Neural progenitor cell (in vitro differentiated cells): ENCODE measurements at regions not wholly inside any gene's neighbourhood (a gene's known extent, or its start where the extent isn't known, plus 50 kb on each side); places are given as distances from the start of the nearest gene placed in this dataset.

Source experiments
- DNase-seq: peaks from one replicate; pipeline ENCODE4 v3.0.0-alpha.2; 2016; ENCODE audit warnings: low spot score
- H2AFZ ChIP-seq: fragments of 200-600 bp; sonication (generic); replicated peaks from 2 replicates; pipeline ENCODE4 v1.6.1; 2016; ENCODE audit warnings: antibody characterized with exemption
- H3F3A ChIP-seq: fragments of 200-600 bp; sonication (generic); 2 replicates; pipeline ENCODE4 v1.6.1; 2016; ENCODE audit warnings: antibody characterized with exemption, low read depth
- H3K27ac ChIP-seq: fragments of 200-600 bp; sonication (generic); 2 replicates; pipeline ENCODE4 v1.5.1; 2016; ENCODE audit warnings: mild to moderate bottlenecking
- H3K27me3 ChIP-seq: fragments of 200-600 bp; sonication (generic); 2 replicates; pipeline ENCODE4 v1.6.1; 2016; ENCODE audit warnings: mild to moderate bottlenecking, moderate library complexity
- H3K36me3 ChIP-seq: fragments of 200-600 bp; sonication (generic); 2 replicates; pipeline ENCODE4 v1.5.1; 2016
- H3K4me1 ChIP-seq: fragments of 200-600 bp; sonication (generic); 2 replicates; pipeline ENCODE4 v1.6.1; 2016; ENCODE audit warnings: mixed run types
- H3K4me2 ChIP-seq: fragments of 200-600 bp; sonication (generic); 2 replicates; pipeline ENCODE4 v1.6.1; 2016
- H3K4me3 ChIP-seq: fragments of 200-600 bp; sonication (generic); 2 replicates; pipeline ENCODE4 v1.5.1; 2016
- H3K79me2 ChIP-seq: fragments of 200-600 bp; sonication (generic); 2 replicates; pipeline ENCODE4 v1.6.1; 2016; ENCODE audit warnings: low read depth
- H3K9ac ChIP-seq: fragments of 200-600 bp; sonication (generic); 2 replicates; pipeline ENCODE4 v1.6.1; 2016
- H3K9me3 ChIP-seq: fragments of 200-600 bp; sonication (generic); 2 replicates; pipeline ENCODE4 v1.5.1; 2016; ENCODE audit warnings: low read depth
- H4K20me1 ChIP-seq: fragments of 200-600 bp; sonication (generic); 2 replicates; pipeline ENCODE4 v1.6.1; 2016; ENCODE audit warnings: low read depth
- H3K27ac Mint-ChIP-seq: 3 replicates; pipeline ENCODE4 v1.8.0; 2021; ENCODE audit warnings: mixed read lengths
- H3K27me3 Mint-ChIP-seq: 2 replicates; pipeline ENCODE4 v1.8.0; 2022; ENCODE audit warnings: low read depth, mild to moderate bottlenecking, inconsistent platforms, moderate library complexity, mixed read lengths; ENCODE audit not compliant: insufficient read depth
- H3K36me3 Mint-ChIP-seq: 3 replicates; pipeline ENCODE4 v1.8.0; 2021; ENCODE audit warnings: mixed read lengths
- H3K4me1 Mint-ChIP-seq: 3 replicates; pipeline ENCODE4 v1.8.0; 2021; ENCODE audit warnings: mixed read lengths
- H3K4me3 Mint-ChIP-seq: 3 replicates; pipeline ENCODE4 v1.8.0; 2021; ENCODE audit warnings: mild to moderate bottlenecking, moderate library complexity, mixed read lengths
- H3K9me3 Mint-ChIP-seq: 3 replicates; pipeline ENCODE4 v1.8.0; 2020; ENCODE audit warnings: mixed read lengths
- EZH2 ChIP-seq: fragments of 200-600 bp; sonication (generic); IDR thresholded peaks from 2 replicates; pipeline ENCODE4 v1.6.1; 2017; ENCODE audit warnings: antibody characterized with exemption, mild to moderate bottlenecking, moderate library complexity
- EZH2phosphoT487 ChIP-seq: fragments of 200-600 bp; sonication (generic); IDR thresholded peaks from 2 replicates; pipeline ENCODE4 v1.6.1; 2017; ENCODE audit warnings: antibody characterized with exemption
- TF ChIP-seq, protein P1 (sequence below): fragments of 200-600 bp; sonication (generic); IDR thresholded peaks from 2 replicates; pipeline ENCODE4 v1.5.1; 2017; ENCODE audit warnings: antibody characterized with exemption, mild to moderate bottlenecking

DNA sequence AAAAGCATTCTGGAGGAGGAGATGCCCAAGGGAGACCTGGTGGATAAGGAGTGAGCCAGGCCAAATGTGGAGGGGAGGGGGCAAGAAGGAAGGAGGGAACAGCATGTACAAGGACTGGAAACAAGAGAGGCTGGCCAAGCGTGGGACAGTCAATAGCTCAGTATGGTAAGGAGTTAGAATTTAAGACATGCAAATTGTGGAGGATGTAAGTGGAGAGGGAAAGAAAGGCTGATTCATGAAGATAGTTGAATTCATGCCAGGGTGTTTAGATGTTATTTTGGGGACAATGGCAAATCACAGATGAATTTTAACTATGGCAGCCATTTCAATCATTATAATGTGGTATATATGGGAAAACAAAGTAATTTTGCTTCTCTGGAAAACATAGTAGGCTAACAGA lies 462.3 kb downstream of the MEIS1 start:
- H3K4me2 ChIP-seq: no peak overlapping the region
- no peaks in the 10 kb centered on the region for H3K27me3 ChIP-seq
- no peak for DNase-seq
- H2AFZ ChIP-seq: no peak overlapping the region
- Mint-ChIP-seq H3K27me3 (no peaks in the 10 kb centered on the region), H3K27ac (no peak overlapping the region), H3K36me3 (no peaks in the 10 kb centered on the region), H3K4me1 (no peaks in the 10 kb centered on the region), H3K4me3 (no peak overlapping the region), H3K9me3 (no peaks in the 10 kb centered on the region)
- H3F3A ChIP-seq: no peaks in the 10 kb centered on the region
- H4K20me1 ChIP-seq: no peaks in the 10 kb centered on the region
- H3K79me2 ChIP-seq: no peaks in the 10 kb centered on the region
- TF ChIP-seq, protein P1, sequence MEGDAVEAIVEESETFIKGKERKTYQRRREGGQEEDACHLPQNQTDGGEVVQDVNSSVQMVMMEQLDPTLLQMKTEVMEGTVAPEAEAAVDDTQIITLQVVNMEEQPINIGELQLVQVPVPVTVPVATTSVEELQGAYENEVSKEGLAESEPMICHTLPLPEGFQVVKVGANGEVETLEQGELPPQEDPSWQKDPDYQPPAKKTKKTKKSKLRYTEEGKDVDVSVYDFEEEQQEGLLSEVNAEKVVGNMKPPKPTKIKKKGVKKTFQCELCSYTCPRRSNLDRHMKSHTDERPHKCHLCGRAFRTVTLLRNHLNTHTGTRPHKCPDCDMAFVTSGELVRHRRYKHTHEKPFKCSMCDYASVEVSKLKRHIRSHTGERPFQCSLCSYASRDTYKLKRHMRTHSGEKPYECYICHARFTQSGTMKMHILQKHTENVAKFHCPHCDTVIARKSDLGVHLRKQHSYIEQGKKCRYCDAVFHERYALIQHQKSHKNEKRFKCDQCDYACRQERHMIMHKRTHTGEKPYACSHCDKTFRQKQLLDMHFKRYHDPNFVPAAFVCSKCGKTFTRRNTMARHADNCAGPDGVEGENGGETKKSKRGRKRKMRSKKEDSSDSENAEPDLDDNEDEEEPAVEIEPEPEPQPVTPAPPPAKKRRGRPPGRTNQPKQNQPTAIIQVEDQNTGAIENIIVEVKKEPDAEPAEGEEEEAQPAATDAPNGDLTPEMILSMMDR: no peak
- TF ChIP-seq EZH2phosphoT487 (no peak), EZH2 (no peak)
- no peaks in the 10 kb centered on the region for H3K9me3 ChIP-seq
- no peak overlapping the region for H3K27ac ChIP-seq
- H3K4me1 ChIP-seq: no peaks in the 10 kb centered on the region
- no peaks in the 10 kb centered on the region for H3K36me3 ChIP-seq
- no peak overlapping the region for H3K9ac ChIP-seq
- no peak overlapping the region for H3K4me3 ChIP-seq

DNA sequence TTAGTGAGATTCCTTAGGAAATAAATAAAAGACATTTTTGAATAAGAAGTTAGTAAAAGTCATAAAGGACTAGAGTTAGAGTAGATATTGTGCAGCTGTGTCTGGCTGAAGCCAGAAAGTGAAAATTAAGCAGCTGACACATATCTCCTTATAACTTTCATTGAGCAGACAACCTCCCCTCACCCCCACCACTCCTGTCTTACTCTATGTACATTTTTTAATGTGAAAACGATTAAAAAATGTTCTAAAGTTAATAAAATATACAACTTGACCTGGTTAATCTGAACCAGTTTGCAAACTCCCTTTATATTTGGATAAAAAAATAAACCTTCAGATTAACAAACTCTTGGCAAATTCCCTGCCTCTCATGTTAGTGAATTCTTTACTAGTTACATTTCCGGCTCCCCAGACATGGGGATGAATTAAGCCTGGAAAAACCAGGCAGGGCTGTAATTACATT lies 462.8 kb downstream of the MEIS1 start:
- H3K36me3 Mint-ChIP-seq: no peaks in the 10 kb centered on the region
- no peak overlapping the region for H3K4me3 Mint-ChIP-seq
- Histone ChIP-seq H3K4me2 (no peak overlapping the region), H3K4me1 (no peaks in the 10 kb centered on the region), H3F3A (no peaks in the 10 kb centered on the region), H3K27ac (no peak overlapping the region), H3K36me3 (no peaks in the 10 kb centered on the region), H3K9ac (no peak overlapping the region), H3K9me3 (no peaks in the 10 kb centered on the region), H3K4me3 (no peak overlapping the region), H4K20me1 (no peaks in the 10 kb centered on the region), H3K79me2 (no peaks in the 10 kb centered on the region), H3K27me3 (no peaks in the 10 kb centered on the region), H2AFZ (no peak overlapping the region)
- H3K9me3 Mint-ChIP-seq: no peaks in the 10 kb centered on the region
- H3K4me1 Mint-ChIP-seq: no peaks in the 10 kb centered on the region
- TF ChIP-seq, protein P1: no peak
- TF ChIP-seq EZH2phosphoT487: no peak
- TF ChIP-seq EZH2: no peak
- DNase-seq: no peak
- no peaks in the 10 kb centered on the region for H3K27me3 Mint-ChIP-seq
- no peak overlapping the region for H3K27ac Mint-ChIP-seq

DNA sequence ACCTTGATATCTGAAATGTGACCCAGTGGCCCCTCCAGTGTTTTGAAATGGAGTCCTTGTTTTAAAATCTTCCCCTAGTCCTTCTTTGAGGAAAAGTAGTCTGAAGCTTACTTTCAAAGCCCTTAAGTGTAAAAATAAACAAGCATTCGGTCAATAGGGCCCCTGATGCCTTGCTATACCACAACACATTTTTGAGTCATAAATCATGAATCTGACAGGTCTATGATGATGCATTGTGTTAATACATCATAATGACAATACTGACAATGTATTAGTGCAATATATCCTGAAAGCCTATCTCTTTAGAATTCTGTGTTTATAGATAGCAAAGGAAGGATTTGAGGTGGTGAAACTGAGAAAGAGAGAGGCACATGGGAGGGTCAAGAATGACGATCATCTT lies 464.2 kb downstream of the MEIS1 start:
- H3K79me2 ChIP-seq: no peaks in the 10 kb centered on the region
- H3F3A ChIP-seq: no peaks in the 10 kb centered on the region
- no peak overlapping the region for H3K27ac Mint-ChIP-seq
- H3K4me2 ChIP-seq: no peak overlapping the region
- no peak for DNase-seq
- H3K27ac ChIP-seq: no peak overlapping the region
- no peaks in the 10 kb centered on the region for H3K27me3 Mint-ChIP-seq
- H3K36me3 ChIP-seq: no peaks in the 10 kb centered on the region
- H3K4me3 Mint-ChIP-seq: no peak overlapping the region
- no peak for TF ChIP-seq EZH2
- TF ChIP-seq, protein P1: no peak
- no peak for TF ChIP-seq EZH2phosphoT487
- no peak overlapping the region for H3K4me3 ChIP-seq
- H3K9me3 ChIP-seq: no peaks in the 10 kb centered on the region
- H3K4me1 ChIP-seq: no peaks in the 10 kb centered on the region
- H4K20me1 ChIP-seq: no peaks in the 10 kb centered on the region
- no peaks in the 10 kb centered on the region for H3K4me1 Mint-ChIP-seq
- no peak overlapping the region for H2AFZ ChIP-seq
- H3K27me3 ChIP-seq: no peaks in the 10 kb centered on the region
- H3K36me3 Mint-ChIP-seq: no peaks in the 10 kb centered on the region
- H3K9me3 Mint-ChIP-seq: no peaks in the 10 kb centered on the region
- H3K9ac ChIP-seq: no peak overlapping the region

DNA sequence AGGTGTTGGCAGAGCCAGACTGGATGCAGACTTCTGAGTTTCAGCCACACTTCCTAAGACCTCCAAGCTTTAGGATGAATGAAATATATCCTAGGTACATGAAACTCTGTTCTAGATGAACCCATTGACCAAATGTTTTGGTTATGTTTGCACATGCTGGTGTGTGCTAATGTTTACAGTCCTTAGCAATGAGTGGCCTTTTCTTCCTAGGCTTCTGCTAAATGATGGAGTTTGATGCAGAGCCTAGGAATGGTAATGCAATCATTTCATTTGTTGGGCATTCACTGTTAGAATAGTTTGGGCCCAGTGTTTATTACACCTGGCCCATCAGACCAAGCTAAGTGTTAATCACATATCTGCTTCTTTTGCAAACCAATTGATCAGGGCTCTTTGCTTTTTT lies 464.7 kb downstream of the MEIS1 start:
- Mint-ChIP-seq H3K27me3 (no peaks in the 10 kb centered on the region), H3K36me3 (no peaks in the 10 kb centered on the region), H3K27ac (no peak overlapping the region), H3K9me3 (no peaks in the 10 kb centered on the region), H3K4me3 (no peak overlapping the region), H3K4me1 (no peaks in the 10 kb centered on the region)
- no peak overlapping the region for H3K4me3 ChIP-seq
- H2AFZ ChIP-seq: no peak overlapping the region
- H3K9ac ChIP-seq: no peak overlapping the region
- no peak overlapping the region for H3K4me2 ChIP-seq
- H3K79me2 ChIP-seq: no peaks in the 10 kb centered on the region
- H3K27me3 ChIP-seq: no peaks in the 10 kb centered on the region
- TF ChIP-seq EZH2phosphoT487 (no peak), EZH2 (no peak)
- TF ChIP-seq, protein P1: no peak
- H3K36me3 ChIP-seq: no peaks in the 10 kb centered on the region
- DNase-seq: no peak
- no peak overlapping the region for H3K27ac ChIP-seq
- no peaks in the 10 kb centered on the region for H3F3A ChIP-seq
- H3K9me3 ChIP-seq: no peaks in the 10 kb centered on the region
- no peaks in the 10 kb centered on the region for H4K20me1 ChIP-seq
- no peaks in the 10 kb centered on the region for H3K4me1 ChIP-seq
